ENCODE measurements at regions not wholly inside any gene's neighbourhood (a gene's known extent, or its start where the extent isn't known, plus 50 kb on each side); places are given as distances from the start of the nearest gene placed in this dataset.

GRCh38 chr16:48487287-48487686 lies 102.1 kb upstream of the SIAH1 start:
- DNase-seq, result no peak

GRCh38 chr16:48481772-48482171 lies 96.6 kb upstream of the SIAH1 start:
- peak; percentile 54 for DNase-seq

- DNase-seq, result peak; percentile 44
Measured at GRCh38 chr16:48481211-48481610, 96.0 kb upstream of the SIAH1 start.

GRCh38 chr16:48479955-48480354 lies 94.7 kb upstream of the SIAH1 start:
- DNase-seq, result no peak

- peak; percentile 85 for DNase-seq
Measured at GRCh38 chr16:48479329-48479728, 94.1 kb upstream of the SIAH1 start.

GRCh38 chr16:48478393-48478792 lies 93.2 kb upstream of the SIAH1 start:
- peak; percentile 33 for DNase-seq

- DNase-seq, result no peak
Measured at GRCh38 chr16:48471435-48471834, 86.2 kb upstream of the SIAH1 start.

- no peak for DNase-seq
Measured at GRCh38 chr16:48462106-48462740, 77.0 kb upstream of the SIAH1 start.

- no peak for DNase-seq
Measured at GRCh38 chr16:48459167-48459566, 74.0 kb upstream of the SIAH1 start.

- no peak for DNase-seq
Measured at GRCh38 chr16:48454051-48454450, 68.8 kb upstream of the SIAH1 start.

- DNase-seq, result no peak
Measured at GRCh38 chr16:48452991-48453760, 68.0 kb upstream of the SIAH1 start.

GRCh38 chr16:48451323-48451722 lies 66.1 kb upstream of the SIAH1 start:
- DNase-seq, result no peak

GRCh38 chr16:48450367-48450766 lies 65.2 kb upstream of the SIAH1 start:
- no peak for DNase-seq

GRCh38 chr16:48448841-48449481 lies 63.7 kb upstream of the SIAH1 start:
- DNase-seq, result no peak

- no peak for DNase-seq
Measured at GRCh38 chr16:48447940-48448536, 62.8 kb upstream of the SIAH1 start.

- DNase-seq, result no peak
Measured at GRCh38 chr16:48447428-48447827, 62.2 kb upstream of the SIAH1 start.

GRCh38 chr16:48446534-48446920 lies 61.3 kb upstream of the SIAH1 start:
- no peak for DNase-seq

- no peak for DNase-seq
Measured at GRCh38 chr16:48445782-48446533, 60.7 kb upstream of the SIAH1 start.

- no peak for DNase-seq
Measured at GRCh38 chr16:48444574-48444973, 59.4 kb upstream of the SIAH1 start.

- DNase-seq, result no peak
Measured at GRCh38 chr16:48442379-48442778, 57.2 kb upstream of the SIAH1 start.

GRCh38 chr16:48441863-48442279 lies 56.7 kb upstream of the SIAH1 start:
- DNase-seq, result no peak

- no peak for DNase-seq
Measured at GRCh38 chr16:48441106-48441505, 55.9 kb upstream of the SIAH1 start.

- DNase-seq, result no peak
Measured at GRCh38 chr16:48438414-48438813, 53.2 kb upstream of the SIAH1 start.
